WERI-Rb-1 (cell line): ENCODE measurements at regions not wholly inside any gene's neighbourhood (a gene's known extent, or its start where the extent isn't known, plus 50 kb on each side); places are given as distances from the start of the nearest gene placed in this dataset.

Source experiments
- DNase-seq: peaks from one replicate; pipeline ENCODE4 v3.0.0-alpha.2; 2020
- H3K27ac ChIP-seq: fragments of 250-450 bp; sonication (Bioruptor Pico); 2 replicates; pipeline ENCODE4 v1.5.1; 2020; ENCODE audit warnings: mild to moderate bottlenecking, moderate library complexity
- H3K27me3 ChIP-seq: fragments of 250-450 bp; sonication (Bioruptor Pico); 2 replicates; pipeline ENCODE4 v1.5.1; 2021; ENCODE audit warnings: mild to moderate bottlenecking, low read depth, moderate library complexity; ENCODE audit not compliant: insufficient read depth, severe bottlenecking
- H3K36me3 ChIP-seq: fragments of 250-450 bp; sonication (Bioruptor Pico); 2 replicates; pipeline ENCODE4 v1.5.1; 2020; ENCODE audit warnings: mild to moderate bottlenecking, moderate library complexity
- H3K4me3 ChIP-seq: 2 replicates; pipeline ENCODE4 v1.5.1; 2011; ENCODE audit warnings: low read depth, mild to moderate bottlenecking, control low read depth, low read length
- H3K9me3 ChIP-seq: fragments of 250-450 bp; sonication (Bioruptor Pico); 2 replicates; pipeline ENCODE4 v1.5.1; 2021; ENCODE audit warnings: mild to moderate bottlenecking, moderate library complexity; ENCODE audit not compliant: severe bottlenecking
- CTCF ChIP-seq: IDR thresholded peaks from 2 replicates; pipeline ENCODE4 v1.5.1; 2011; ENCODE audit warnings: low read depth, mild to moderate bottlenecking, control low read depth, inconsistent platforms, low read length

- no peak for TF ChIP-seq CTCF
- no peak for DNase-seq
- Histone ChIP-seq H3K27me3 (no peaks in the 10 kb centered on the region), H3K36me3 (no peaks in the 10 kb centered on the region), H3K27ac (no peak overlapping the region), H3K4me3 (no peak overlapping the region), H3K9me3 (no peaks in the 10 kb centered on the region)
Observed at GRCh38 chr15:59876140-59876539, 128.0 kb upstream of the FOXB1 start.

DNA sequence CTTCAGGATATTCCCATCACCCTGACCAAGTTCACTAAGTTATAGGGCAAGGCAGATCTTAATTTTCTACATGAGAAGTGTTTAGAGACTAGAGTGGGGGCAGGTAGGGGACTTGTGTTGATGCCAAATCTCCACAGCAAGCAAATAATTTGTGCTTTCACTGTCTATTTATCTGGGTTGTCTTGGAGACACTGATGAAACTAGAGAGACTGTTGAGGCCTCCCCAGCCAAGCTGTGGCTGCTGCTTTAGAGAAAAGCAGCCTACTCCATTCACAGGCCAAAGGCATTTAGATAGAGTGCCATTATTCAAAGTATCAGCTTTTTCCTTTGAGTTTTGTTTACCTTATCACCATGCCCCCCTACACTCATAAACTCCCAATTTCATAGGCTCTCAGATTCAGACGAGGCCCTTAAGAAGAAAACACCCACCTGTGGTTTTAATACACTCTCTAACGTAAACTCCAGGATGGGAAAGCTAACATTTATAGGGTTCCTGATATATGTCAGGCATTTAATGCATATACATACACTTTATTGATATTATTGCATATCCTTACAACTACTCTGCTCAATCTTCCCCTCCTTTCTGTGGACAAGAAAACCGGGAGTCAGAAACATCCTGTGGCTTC lies 130.4 kb upstream of the FOXB1 start:
- no peaks in the 10 kb centered on the region for H3K9me3 ChIP-seq
- H3K4me3 ChIP-seq = no peak overlapping the region
- no peak overlapping the region for H3K27ac ChIP-seq
- no peaks in the 10 kb centered on the region for H3K27me3 ChIP-seq
- no peak for DNase-seq
- no peaks in the 10 kb centered on the region for H3K36me3 ChIP-seq
- no peak for TF ChIP-seq CTCF

DNA sequence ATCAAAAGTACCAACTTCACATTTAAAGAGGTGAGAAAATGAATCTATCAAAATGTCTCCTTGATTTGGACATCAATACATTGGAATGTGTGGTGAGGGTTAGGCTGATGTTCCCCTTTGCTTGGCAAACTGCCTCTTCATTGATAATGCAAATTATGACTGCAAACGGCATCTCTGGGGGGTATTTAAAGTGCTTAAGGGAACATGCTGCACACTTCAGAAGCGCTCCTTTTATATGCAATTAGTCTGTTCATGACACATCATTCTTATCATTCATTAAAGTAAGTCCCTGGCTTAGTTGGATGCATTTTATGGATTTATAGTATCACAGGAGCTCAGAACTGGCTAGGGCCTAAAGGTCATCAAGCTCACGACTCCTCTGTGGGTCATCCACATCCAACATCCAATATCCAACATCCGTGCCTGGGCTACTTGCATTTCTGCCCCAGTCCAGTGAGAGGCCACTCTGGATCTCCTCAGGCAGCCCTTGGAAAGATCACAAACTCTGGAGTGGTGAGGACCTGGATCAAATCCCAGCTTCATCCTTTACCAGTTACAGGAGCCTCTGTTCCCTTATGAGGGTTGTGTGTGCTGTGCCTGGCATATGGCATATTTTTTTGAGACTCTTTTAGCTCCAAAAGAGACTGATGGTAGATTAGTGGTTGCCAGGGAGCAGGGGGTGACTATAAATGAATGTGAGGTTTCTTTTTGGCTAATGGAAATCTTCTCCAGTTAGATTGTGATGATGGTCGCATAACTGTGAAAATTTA lies 136.8 kb upstream of the FOXB1 start:
- Histone ChIP-seq H3K27me3 (no peaks in the 10 kb centered on the region), H3K36me3 (no peaks in the 10 kb centered on the region), H3K9me3 (no peaks in the 10 kb centered on the region), H3K4me3 (no peak overlapping the region), H3K27ac (no peak overlapping the region)
- TF ChIP-seq CTCF = no peak
- DNase-seq = no peak

DNA sequence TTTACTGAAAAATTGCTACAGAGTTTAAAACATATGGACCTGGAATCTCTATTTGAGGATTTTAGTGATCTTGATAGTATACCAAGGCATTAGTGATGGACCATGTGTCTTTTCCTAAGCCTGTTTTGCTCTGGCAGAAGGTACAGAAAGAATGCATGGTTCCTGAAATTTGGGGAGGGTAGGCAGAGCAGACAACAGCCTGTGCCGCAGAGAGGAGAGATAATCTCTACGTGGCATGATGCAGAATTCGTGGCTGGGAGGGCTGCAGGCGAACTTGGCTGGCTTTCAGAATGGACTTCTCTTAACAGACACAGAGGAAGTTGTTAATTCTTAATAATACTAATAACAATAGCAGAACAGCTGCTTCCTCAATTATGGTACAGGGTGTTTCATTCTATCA lies 137.5 kb upstream of the FOXB1 start:
- H3K36me3 ChIP-seq = no peaks in the 10 kb centered on the region
- no peaks in the 10 kb centered on the region for H3K27me3 ChIP-seq
- H3K4me3 ChIP-seq = no peak overlapping the region
- TF ChIP-seq CTCF = no peak
- H3K27ac ChIP-seq = no peak overlapping the region
- H3K9me3 ChIP-seq = no peaks in the 10 kb centered on the region
- no peak for DNase-seq

- H3K9me3 ChIP-seq = no peaks in the 10 kb centered on the region
- H3K27me3 ChIP-seq = no peaks in the 10 kb centered on the region
- H3K27ac ChIP-seq = no peak overlapping the region
- H3K4me3 ChIP-seq = no peak overlapping the region
- no peak for DNase-seq
- H3K36me3 ChIP-seq = no peaks in the 10 kb centered on the region
- TF ChIP-seq CTCF = no peak
Observed at GRCh38 chr15:59862191-59863155, 141.6 kb upstream of the FOXB1 start.
